HG03460 (cell line): ENCODE measurements at regions not wholly inside any gene's neighbourhood (a gene's known extent, or its start where the extent isn't known, plus 50 kb on each side); places are given as distances from the start of the nearest gene placed in this dataset.
"Not testable (repeated sequence)": the region's sequence is repeated elsewhere in the genome, so short reads cannot be mapped to it uniquely, and the experiment has no call there.

Experiments
- ATAC-seq: cut with Tn5 transposase; IDR thresholded peaks from one replicate; pipeline ENCODE4 v1.9.1; 2021; ENCODE audit not compliant: unreplicated experiment

DNA sequence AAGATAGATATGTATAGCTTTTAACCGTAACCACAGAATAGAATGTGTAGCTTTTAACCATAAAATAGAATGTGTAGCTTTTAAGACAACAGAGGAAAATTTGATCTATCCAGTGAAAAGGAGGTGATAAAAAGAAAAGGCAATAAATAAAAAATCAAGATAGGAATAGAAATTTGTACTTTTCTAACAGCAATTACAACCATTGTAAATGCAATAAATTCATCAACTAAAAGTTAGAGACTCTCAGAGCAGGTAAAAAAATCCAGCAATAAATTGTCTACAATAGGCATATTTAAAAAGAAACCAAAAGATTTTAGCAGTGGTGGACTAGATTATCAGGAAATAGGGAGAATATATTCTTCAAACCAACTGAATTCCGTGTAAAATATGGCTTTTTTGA lies 63.8 kb upstream of the ABHD2 start:
- ATAC-seq, result no peak

- ATAC-seq, result no peak
Observed at GRCh38 chr15:89026167-89026566, 62.1 kb upstream of the ABHD2 start.

GRCh38 chr15:89028036-89028435 lies 60.2 kb upstream of the ABHD2 start:
- no peak for ATAC-seq

DNA sequence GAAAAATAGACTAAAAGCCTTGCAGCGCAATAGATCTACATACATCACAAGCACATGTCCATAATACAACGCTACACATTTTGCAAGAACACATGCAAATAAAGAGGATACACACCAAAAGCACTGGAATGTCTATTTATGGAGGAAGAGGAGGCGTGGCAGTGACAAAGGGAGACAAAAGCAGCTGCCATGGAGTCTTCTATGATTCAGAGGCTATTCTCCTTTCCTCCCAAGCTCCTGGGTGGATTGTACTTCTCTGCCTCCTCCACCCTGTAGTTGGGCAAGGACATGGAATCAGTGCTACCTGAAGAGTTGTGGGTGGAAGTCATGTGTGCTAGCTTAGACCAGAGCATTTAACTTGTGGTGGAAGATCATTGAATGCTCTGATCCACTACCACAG lies 57.9 kb upstream of the ABHD2 start:
- ATAC-seq, result no peak

GRCh38 chr15:89031637-89032285 lies 56.5 kb upstream of the ABHD2 start:
- ATAC-seq, result not testable (repeated sequence)

DNA sequence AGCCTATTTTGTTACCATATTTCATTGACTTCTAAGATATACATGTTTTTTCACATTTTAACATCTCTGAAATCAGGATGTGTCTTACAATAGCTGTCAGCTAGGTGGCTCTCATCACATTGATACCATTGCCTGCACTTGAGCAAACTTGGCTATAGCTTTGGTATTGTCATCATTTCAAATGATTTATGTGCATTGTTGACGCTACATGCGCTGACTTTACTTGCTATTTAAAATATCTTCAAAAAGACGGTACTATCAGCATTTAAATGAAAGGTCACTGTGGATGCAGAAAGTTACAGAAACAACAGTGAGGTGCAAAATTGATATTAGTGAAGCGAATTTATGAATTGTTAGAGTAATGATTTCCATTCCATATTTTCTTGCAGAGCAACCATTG lies 54.0 kb upstream of the ABHD2 start:
- no peak for ATAC-seq

- no peak for ATAC-seq
Observed at GRCh38 chr15:89035150-89035549, 53.1 kb upstream of the ABHD2 start.

DNA sequence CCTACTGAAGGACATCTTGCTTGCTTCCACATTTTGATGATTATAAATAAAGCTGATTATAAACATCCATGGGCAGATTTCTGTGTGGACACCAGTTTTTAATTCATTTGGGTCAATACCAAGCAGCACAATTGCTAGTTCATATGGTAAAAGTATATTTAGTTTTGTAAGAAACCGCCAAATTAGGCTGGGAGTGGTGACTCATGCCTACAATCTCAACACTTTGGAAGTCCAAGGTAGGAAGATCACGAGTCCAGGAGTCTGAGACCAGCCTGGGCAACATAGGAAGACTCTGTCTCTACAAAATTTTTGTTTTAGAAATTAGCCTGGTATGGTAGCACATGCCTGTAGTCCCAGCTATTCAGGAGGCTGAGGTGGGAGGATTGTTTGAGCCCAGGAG lies 52.6 kb upstream of the ABHD2 start:
- ATAC-seq, result no peak

DNA sequence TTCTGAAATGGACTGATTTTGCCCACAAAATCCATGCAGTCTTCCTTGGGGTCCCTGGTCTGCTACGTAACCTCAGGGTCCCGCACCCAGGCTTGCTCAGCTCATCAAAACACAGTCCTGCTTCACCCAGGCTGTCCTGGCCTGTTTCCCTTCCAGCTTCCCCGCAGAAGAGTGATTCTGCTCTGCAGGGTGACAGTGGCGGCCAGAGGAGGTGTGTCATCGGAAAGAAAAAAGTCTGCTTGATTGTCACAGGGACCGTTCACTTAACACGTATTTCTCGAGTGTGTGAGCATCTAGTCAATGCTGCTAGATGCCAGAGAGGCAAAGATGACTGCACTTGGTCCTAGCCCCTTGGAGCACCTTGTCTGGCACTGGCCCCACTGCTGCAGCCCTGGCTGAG lies 50.1 kb upstream of the ABHD2 start:
- no peak for ATAC-seq
